ENCODE measurements at regions not wholly inside any gene's neighbourhood (a gene's known extent, or its start where the extent isn't known, plus 50 kb on each side); places are given as distances from the start of the nearest gene placed in this dataset.
"Not testable (repeated sequence)": the region's sequence is repeated elsewhere in the genome, so short reads cannot be mapped to it uniquely, and the experiment has no call there.

- DNase-seq (ENCODE audit: low spot score), result not testable (repeated sequence)
Measured at GRCh38 chrX:94341730-94342129, 667.7 kb downstream of the FAM133A start.

DNA sequence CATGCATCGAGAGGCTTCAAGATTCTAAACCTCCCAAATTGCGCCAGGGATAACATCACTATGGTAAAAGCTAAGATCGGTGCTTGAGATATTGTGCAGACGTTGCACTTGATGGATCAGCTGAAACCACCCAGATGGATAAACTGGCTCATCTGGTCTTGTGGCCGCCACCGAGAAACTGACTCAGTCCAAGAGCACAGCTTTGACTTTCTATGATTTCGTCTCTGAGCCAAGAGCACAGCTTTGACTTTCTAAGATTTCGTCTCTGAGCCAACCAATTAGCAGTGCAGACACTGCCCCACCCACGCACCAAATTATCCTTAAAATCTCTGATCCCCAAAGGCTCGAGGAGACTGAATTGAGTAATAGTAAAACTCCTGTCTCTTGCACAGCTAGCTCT, 687.2 kb downstream of the FAM133A start:
- no peak for DNase-seq (ENCODE audit: low spot score)

- no peak for DNase-seq (ENCODE audit: low spot score)
Measured at GRCh38 chrX:94365736-94366135, 691.7 kb downstream of the FAM133A start.

- DNase-seq (ENCODE audit: low spot score), result no peak
Measured at GRCh38 chrX:94366616-94367015, 692.6 kb downstream of the FAM133A start.

DNA sequence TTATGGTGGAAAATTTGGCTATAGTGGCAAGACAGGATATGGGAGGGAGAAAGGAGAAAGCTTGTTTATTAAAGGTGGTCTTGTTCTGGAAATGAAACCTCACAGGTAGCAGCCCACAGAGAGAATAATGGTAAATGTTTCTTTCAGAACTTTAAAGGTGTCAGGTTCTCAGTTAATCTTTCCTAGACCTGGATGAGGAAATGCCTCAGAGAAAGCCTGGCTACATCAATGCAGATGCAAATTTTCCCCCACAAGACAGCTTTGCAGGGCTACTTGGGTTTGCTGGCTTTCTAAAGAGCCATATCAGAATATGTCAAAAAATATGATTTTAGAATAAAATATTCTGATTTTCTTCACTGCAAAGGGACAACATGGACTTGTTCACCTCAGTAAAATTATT, 715.0 kb downstream of the FAM133A start:
- no peak for DNase-seq (ENCODE audit: low spot score)

DNA sequence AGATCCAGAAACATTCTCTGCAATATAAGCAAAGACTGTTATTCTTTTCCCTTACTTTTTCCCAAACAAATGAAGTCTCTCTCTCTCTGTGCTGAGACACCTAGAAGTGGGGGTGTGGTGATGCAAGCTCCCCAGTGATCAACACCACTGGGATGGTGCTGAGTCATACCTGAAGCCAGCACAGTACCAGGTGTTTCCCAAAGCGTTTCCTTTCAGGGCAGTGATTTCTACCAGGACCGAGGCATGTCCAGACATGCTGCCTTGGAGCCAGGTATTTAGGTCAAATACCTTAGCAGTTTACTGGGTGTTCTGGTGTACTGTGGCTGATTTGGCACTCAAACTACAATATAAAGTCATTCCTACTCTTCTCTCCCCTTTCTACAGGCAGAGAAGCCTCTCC, 726.5 kb downstream of the FAM133A start:
- no peak for DNase-seq (ENCODE audit: low spot score)

GRCh38 chrX:94401426-94401825, 727.4 kb downstream of the FAM133A start:
- DNase-seq (ENCODE audit: low spot score), result no peak

DNA sequence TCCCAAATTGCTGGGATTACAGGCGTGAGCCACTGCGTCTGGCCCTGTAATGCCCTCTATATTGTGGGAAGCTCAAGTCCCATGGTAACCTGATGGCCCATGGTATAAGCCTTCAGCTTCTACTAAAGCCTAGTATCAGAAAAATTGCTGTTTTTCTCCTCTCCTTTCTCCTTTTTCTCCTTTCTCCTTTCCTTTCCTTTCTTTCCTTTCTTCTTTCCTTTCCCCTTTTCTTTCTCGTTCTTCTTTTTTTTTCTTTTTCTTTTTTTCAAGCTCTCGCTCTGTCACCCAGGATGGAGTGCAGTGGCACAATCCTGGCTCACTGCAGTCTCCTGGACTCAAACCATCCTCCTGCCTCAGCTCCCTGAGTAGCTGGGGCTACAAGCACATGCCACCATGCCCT, 740.7 kb downstream of the FAM133A start:
- DNase-seq (ENCODE audit: low spot score), result no peak

- no peak for DNase-seq (ENCODE audit: low spot score)
Measured at GRCh38 chrX:94418065-94418464, 744.1 kb downstream of the FAM133A start.

- DNase-seq (ENCODE audit: low spot score), result no peak
Measured at GRCh38 chrX:94424456-94424855, 750.5 kb downstream of the FAM133A start.

- no peak for DNase-seq (ENCODE audit: low spot score)
Measured at GRCh38 chrX:94430091-94430490, 756.1 kb downstream of the FAM133A start.

- DNase-seq (ENCODE audit: low spot score), result no peak
Measured at GRCh38 chrX:94435799-94436198, 761.8 kb downstream of the FAM133A start.

GRCh38 chrX:94454159-94454558, 780.2 kb downstream of the FAM133A start:
- DNase-seq (ENCODE audit: low spot score), result no peak

GRCh38 chrX:94454606-94455005, 780.6 kb downstream of the FAM133A start:
- no peak for DNase-seq (ENCODE audit: low spot score)

- DNase-seq (ENCODE audit: low spot score), result no peak
Measured at GRCh38 chrX:94455782-94456181, 781.8 kb downstream of the FAM133A start.

GRCh38 chrX:94492541-94492940, 818.5 kb downstream of the FAM133A start:
- DNase-seq (ENCODE audit: low spot score), result no peak

DNA sequence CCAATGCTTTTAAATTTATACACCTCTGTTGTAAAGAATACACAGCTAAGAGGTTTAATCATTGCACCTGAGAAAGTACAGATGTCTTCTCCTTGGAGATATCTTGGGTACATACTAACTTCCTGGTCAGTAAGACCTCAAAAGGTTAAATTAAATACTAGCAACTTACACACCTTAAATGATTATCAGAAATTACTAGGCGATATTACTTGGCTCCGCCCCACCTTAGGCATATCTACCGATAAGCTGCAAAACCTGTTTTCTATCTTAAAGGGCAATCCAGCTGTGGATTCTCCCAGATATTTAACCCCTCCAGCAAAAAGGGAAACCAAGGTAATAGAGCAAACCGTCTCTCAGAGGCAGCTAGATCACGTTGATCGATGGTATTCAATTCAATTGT, 819.4 kb downstream of the FAM133A start:
- no peak for DNase-seq (ENCODE audit: low spot score)

DNA sequence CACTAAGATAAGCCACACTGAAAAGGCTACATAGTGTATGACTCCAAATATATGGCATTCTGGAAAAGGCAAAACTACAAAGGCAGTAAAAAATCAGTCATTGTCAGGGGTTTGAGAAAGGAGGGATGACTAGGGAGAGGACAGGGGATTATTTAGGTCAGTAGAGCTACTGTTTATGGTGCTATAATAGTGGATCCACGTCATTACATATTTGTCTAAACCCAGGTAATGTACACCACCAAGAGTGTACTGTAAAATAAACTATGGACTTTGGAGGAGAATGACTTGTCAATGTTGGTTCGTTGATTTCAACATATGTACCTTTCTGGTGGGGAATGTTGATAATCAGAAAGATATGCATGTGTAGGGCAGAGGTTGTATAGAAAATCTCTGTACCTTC, 837.6 kb downstream of the FAM133A start:
- no peak for DNase-seq (ENCODE audit: low spot score)

DNA sequence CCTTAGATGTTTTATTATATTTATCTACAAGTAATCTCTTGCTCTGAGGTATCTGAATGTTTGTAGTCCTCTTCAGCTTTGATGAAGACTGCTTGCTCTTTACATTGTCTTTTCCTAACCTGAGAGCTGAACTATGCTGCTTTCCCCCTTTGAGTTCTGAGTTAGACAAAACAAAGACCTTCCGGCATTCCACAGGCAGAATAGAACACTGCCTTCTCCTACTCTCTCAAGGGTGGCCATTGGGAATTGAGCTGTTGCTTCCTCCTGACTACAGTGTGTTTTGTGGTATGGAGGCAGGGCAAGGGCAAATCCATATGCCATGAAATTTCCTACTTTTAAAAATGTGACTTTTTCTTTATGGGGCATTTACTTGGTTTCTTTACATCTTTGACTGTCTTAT, 841.0 kb downstream of the FAM133A start:
- no peak for DNase-seq (ENCODE audit: low spot score)

DNA sequence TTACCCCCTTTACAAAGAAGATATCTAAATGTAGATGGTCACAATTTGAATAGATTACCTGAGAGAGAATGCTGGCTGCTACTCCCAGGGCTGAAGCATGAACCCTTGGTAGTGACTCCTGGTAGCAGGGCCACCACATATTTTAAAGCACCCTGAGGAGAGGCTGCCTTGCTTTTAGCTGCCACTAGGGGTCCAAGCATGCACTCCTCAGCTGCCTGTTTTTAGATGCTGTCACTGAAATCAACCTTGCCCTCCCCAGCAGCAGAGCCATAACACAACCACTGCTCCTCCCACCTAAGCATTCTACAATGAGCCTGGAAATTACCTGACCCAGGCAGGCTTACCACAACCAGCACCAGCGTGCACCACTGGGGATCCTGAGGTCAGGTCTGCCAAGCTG, 850.9 kb downstream of the FAM133A start:
- DNase-seq (ENCODE audit: low spot score), result no peak

GRCh38 chrX:94545722-94546121, 871.7 kb downstream of the FAM133A start:
- no peak for DNase-seq (ENCODE audit: low spot score)

- DNase-seq (ENCODE audit: low spot score), result no peak
Measured at GRCh38 chrX:94551831-94552230, 877.8 kb downstream of the FAM133A start.

DNA sequence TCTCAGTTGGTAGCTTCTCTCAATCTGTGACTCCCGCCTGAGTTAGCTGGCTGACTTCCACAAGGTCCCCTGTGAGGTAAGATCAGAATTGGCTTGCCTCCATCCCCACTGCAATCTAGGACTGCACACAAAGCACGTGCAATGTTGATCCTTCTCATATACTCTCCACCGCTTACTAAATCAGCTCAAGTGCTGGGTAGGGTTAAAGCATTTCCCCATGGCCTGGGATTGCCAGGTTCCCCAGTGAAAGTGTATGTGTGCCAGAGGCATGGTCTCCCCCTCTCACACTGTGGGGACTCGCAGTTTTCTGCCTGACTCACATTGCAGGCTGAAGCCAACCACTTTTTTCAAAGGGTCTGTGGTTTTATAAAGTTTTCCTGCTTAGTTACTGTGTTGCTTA, 886.9 kb downstream of the FAM133A start:
- no peak for DNase-seq (ENCODE audit: low spot score)

GRCh38 chrX:94576367-94577004, 902.5 kb downstream of the FAM133A start:
- DNase-seq (ENCODE audit: low spot score), result no peak

DNA sequence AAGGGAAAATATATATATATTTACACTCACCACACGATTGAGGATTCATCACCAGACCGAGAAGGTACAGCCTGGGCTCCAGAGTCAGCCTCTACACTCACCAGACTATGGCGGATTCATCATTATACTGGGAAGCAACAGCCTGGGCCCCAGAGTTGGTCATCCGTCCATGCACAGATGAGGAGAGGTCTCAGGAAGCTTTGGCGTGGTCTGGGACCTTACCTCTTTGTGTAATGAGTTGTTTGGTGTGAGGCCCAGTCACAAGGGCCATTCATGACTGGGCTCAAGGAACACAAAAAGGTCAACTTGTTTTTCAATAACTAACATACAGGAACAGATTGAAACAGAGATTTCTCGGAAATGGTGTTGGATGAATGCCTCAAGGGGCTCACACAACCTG, 926.1 kb downstream of the FAM133A start:
- DNase-seq (ENCODE audit: low spot score), result no peak

Data from Ammon's horn (tissue), 1 donor.